Right lobe of liver (tissue), 4 donors: ENCODE measurements at regions not wholly inside any gene's neighbourhood (a gene's known extent, or its start where the extent isn't known, plus 50 kb on each side); places are given as distances from the start of the nearest gene placed in this dataset.

Experiments used
- CTCF ChIP-seq, 4 donors: fragments of 200-600 bp in 3 of 4; fragments of 450-650 bp in 1 of 4; IDR thresholded peaks; one replicate each; pipeline versions ENCODE4 v1.5.1 to v1.8.0; 2016 to 2022; ENCODE audit warnings: antibody characterized with exemption in 4 of 4, mild to moderate bottlenecking in 2 of 4
- POLR2A ChIP-seq: fragments of 450-650 bp; IDR thresholded peaks from one replicate; pipeline ENCODE4 v1.6.1; 2017; ENCODE audit warnings: antibody characterized with exemption, mild to moderate bottlenecking
- donor health status: DM: no; HTN: no; CAD: no.
- donor health status: DM: no; HTN: no; CAD: no.
- donor health status: DM: no; HTN: yes; CAD: no.

- TF ChIP-seq CTCF (IDR thresholded peaks at IDR 0.05) (no peak), POLR2A (no peak)
These were observed 428.9 kb downstream of the STK39 start for GRCh38 chr2:167818521-167818920.
